WI38 (cell line): ENCODE measurements at regions not wholly inside any gene's neighbourhood (a gene's known extent, or its start where the extent isn't known, plus 50 kb on each side); places are given as distances from the start of the nearest gene placed in this dataset.

Experiments
- H3K4me3 ChIP-seq: 2 replicates; pipeline ENCODE4 v1.5.1; 2011; ENCODE audit warnings: low read depth, mild to moderate bottlenecking, control low read depth, low read length
- TF ChIP-seq, protein P1 (sequence below): IDR thresholded peaks from 2 replicates; pipeline ENCODE4 v1.5.1; 2012; ENCODE audit warnings: low read depth, mild to moderate bottlenecking, control low read depth, low read length

DNA sequence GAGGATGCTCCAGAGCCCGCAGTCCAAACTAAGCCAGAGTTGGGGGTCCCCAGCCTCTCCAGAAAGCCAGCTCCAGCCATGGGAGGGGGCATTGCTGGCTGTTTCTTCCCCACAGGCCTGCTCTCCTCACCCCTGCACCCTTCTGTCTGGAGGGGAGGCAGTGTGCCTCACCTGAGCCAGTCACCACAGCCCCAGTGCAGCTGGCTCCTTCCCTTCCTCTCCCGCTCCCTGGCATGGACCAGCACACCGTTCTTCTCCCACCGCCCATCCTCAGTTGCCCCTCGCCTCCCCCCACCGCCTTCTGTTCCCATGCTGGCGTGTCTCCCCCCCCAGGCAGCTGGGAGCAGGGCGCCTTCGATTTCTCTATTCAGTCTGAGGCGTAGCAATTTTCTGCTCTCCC is 110.5 kb upstream of the THY1 start:
- H3K4me3 ChIP-seq: no peak overlapping the region
- TF ChIP-seq, protein P1, sequence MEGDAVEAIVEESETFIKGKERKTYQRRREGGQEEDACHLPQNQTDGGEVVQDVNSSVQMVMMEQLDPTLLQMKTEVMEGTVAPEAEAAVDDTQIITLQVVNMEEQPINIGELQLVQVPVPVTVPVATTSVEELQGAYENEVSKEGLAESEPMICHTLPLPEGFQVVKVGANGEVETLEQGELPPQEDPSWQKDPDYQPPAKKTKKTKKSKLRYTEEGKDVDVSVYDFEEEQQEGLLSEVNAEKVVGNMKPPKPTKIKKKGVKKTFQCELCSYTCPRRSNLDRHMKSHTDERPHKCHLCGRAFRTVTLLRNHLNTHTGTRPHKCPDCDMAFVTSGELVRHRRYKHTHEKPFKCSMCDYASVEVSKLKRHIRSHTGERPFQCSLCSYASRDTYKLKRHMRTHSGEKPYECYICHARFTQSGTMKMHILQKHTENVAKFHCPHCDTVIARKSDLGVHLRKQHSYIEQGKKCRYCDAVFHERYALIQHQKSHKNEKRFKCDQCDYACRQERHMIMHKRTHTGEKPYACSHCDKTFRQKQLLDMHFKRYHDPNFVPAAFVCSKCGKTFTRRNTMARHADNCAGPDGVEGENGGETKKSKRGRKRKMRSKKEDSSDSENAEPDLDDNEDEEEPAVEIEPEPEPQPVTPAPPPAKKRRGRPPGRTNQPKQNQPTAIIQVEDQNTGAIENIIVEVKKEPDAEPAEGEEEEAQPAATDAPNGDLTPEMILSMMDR: no peak

DNA sequence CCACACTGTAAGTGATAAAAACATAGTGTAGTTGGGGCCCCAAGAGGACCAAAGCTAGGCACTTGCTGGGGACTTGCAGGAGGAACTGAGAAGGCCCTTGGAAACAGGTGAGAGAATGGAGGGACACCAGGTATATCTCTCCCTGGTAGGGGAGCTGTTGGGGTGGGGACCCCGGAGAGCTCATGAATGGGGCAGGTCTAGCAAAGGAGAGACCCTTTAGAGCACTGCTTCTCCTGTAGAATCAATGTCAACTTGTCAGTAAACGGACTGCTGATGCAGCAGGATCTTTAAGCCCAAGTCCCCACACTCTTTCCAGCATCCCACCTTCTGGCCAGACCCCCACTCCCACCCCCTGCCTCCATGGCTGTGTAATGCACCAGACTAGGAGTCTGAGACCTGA is 109.6 kb upstream of the THY1 start:
- H3K4me3 ChIP-seq: no peak overlapping the region
- TF ChIP-seq, protein P1: no peak

DNA sequence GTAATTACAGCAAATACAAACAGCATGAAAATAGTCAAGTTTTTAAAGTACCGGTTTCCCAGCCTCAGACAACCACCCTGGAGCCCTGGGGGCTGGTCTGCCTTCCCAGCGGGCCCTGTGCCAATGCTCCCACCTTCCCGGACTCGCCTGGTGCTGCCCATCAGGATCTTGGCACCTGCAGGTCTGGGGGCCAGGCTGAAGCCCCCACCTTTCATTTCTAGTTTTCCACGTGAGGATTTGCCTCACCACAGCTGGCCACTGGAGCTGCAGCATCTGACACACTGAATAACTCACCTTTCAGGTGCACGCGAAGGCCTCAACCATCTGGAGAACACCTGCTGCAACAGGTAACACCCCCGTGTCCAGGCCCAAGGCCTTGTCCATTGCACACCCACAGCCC is 108.7 kb upstream of the THY1 start:
- TF ChIP-seq, protein P1: no peak
- no peak overlapping the region for H3K4me3 ChIP-seq

DNA sequence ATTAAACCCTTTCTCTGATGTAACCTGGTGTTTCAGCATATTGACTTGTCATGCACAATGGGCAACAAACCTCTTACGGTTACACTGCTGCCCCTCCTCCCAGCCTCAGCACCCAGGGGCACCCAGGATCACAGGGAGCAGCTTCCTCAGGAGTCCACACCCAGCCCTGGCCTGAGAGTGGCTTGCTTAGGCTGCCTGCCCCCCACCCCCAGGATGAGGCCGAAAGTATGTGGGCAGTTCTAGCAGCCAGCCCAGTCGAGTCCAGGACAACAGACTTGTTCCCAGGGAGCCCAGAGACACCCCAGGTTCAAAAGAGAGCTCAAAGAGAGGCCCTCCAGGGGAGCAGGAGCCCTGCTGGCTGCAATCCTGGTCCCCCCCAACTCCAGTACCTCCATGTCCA is 108.1 kb upstream of the THY1 start:
- no peak overlapping the region for H3K4me3 ChIP-seq
- TF ChIP-seq, protein P1: no peak

DNA sequence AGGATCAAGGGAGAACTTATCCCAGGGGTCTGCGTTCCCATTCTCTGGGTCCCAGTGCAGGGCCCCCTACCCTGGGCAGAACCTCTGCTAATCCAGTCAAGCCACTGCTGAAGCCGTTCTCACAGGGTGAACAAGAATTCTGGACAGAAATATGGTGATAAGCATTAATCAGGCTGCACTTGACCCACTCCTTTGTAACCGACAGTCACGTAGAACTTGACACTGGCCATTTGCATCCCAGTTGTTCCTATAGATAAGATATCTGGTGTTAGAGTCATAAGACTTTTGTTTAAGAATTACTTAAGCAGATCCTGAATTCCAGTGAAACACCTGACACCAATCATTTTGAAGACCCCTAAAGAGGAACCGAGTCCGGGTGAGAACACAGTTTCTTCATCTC is 107.5 kb upstream of the THY1 start:
- TF ChIP-seq, protein P1: no peak
- no peak overlapping the region for H3K4me3 ChIP-seq

DNA sequence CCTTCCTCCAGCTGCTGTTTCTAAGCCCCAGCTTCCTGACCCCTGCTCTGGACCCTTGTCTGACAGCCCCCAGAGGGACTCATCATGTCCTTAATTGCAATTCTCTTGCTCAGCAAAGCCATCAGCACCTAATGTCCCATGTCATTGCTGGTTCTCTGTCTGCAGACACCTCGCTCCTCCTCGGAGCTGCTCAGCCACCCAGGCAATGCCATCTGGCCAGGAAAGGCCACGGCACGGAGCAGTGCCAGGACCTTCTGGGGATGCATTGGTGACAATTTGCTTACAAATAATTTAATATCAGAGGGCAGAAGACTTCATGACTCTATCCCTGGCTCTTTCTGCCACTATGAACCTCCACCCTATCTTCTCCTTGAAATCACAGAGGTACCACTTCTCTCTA is 107.0 kb upstream of the THY1 start:
- no peak overlapping the region for H3K4me3 ChIP-seq
- TF ChIP-seq, protein P1: no peak

DNA sequence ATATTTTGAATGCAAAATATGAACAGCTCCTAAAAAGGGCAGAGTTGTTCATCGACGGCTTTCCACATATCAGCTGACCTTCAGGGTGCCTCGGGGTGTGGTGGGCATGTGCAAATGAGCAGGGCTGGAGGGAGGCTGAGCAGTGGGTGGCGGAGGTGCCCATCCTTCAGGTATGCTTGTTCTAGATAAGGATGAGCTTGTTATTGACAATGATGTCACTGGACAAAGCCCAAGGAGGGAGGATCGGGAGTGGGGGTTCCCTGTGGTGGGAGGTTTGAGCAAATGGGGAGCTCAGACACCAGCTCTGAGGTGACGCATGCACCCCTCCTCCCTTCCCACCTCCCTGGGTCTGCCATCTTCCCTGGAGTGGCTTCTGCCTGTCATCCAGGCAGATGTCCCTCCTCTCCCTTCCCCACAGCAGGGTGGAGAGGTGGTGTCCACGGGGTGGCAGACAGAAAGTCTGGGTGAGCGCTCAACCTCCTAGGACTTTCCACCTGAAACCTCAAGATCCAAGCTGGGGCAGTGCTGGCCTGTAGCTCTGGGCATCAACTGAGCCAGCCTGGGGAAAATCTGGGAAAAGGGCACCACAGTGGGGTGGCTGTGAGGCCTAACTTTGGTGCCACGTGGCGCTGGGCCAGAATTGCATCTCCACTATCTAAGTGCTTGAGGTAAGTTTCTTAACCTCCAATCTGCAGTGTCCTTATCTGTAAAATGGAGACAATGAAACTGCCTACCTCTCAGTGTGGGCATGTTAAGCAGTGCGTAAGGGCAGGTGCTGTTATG is 106.3 kb upstream of the THY1 start:
- H3K4me3 ChIP-seq: no peak overlapping the region
- TF ChIP-seq, protein P1: no peak
